Heart left ventricle (tissue), 16 donors: ENCODE measurements at regions not wholly inside any gene's neighbourhood (a gene's known extent, or its start where the extent isn't known, plus 50 kb on each side); places are given as distances from the start of the nearest gene placed in this dataset.
"Not testable (repeated sequence)": the region's sequence is repeated elsewhere in the genome, so short reads cannot be mapped to it uniquely, and the experiment has no call there.

Experiments used
- ATAC-seq, 4 donors: fragments of 200-7000 bp; cut with Tn5 transposase; one replicate each; pipeline ENCODE4 v1.9.1; 2020 to 2022; ENCODE audit warnings: moderate library complexity in 4 of 4, mild to moderate bottlenecking in 3 of 4, moderate number of reproducible peaks in 1 of 4
- DNase-seq, 5 donors: peaks; one replicate each; pipeline ENCODE4 v3.0.0-alpha.2; 2020
- H3K27ac ChIP-seq, 12 donors: fragments of 200-600 bp; sonication (generic) in 4 of 12; one replicate each; pipeline versions ENCODE4 v1.5.0 to v1.8.0; 2016 to 2022; ENCODE audit warnings: mild to moderate bottlenecking in 2 of 12
- H3K27me3 ChIP-seq, 9 donors: fragments of 200-600 bp; sonication (generic) in 2 of 9; one replicate each; pipeline versions ENCODE4 v1.5.1 to v1.8.0; 2016 to 2022; ENCODE audit warnings: mild to moderate bottlenecking in 3 of 9
- H3K36me3 ChIP-seq, 9 donors: fragments of 200-600 bp; sonication (generic) in 2 of 9; one replicate each; pipeline versions ENCODE4 v1.5.0 to v1.8.0; 2018 to 2022; ENCODE audit warnings: mild to moderate bottlenecking in 2 of 9
- H3K4me1 ChIP-seq, 12 donors: fragments of 200-600 bp; sonication (generic) in 4 of 12; one replicate each; pipeline versions ENCODE4 v1.5.0 to v1.8.0; 2016 to 2022; ENCODE audit warnings: mild to moderate bottlenecking in 3 of 12
- H3K4me3 ChIP-seq, 12 donors: fragments of 200-600 bp; sonication (generic) in 4 of 12; one replicate each; pipeline versions ENCODE4 v1.5.0 to v1.8.0; 2017 to 2022; ENCODE audit warnings: mild to moderate bottlenecking in 9 of 12, moderate library complexity in 4 of 12
- H3K9me3 ChIP-seq, 12 donors: fragments of 200-600 bp; sonication (generic) in 4 of 12; one replicate each; pipeline versions ENCODE4 v1.5.0 to v1.8.0; 2016 to 2022; ENCODE audit warnings: mild to moderate bottlenecking in 1 of 12
- POLR2A ChIP-seq, 2 donors: fragments of 450-650 bp; IDR thresholded peaks; one replicate each; pipeline ENCODE4 v1.6.1; 2017; ENCODE audit warnings: antibody characterized with exemption in 2 of 2, mild to moderate bottlenecking in 2 of 2, moderate library complexity in 2 of 2
- WGBS, 4 donors: extraction: QIAGEN DNeasy Blood & Tissue Kit in 2 of 4; methylation state at CpG; one replicate each; pipeline versions ENCODE4 v1.1.5 to v1.1.7; 2013 to 2018; 5-methylcytosine and 5-hydroxymethylcytosine counted together
- intact Hi-C, 10 donors: fragments of 100-400 bp; cut with DNase I; formaldehyde crosslinking; loops; one replicate each; pipeline versions ENCODE4 v1.11.1 to v1.14.2; 2022
- TF ChIP-seq, protein P1 (sequence below), 12 donors: fragments of 200-600 bp; sonication (generic) in 4 of 12; IDR thresholded peaks; one replicate each; pipeline versions ENCODE4 v1.5.0 to v1.8.0; 2018 to 2022; ENCODE audit warnings: antibody characterized with exemption in 12 of 12, mild to moderate bottlenecking in 5 of 12
- donor health status: ischemic (EF 13 %, LVEDD 7.1; RV severe dilation, severe dysfunction).
- donor health status: healthy with polysubstance abuse.
- donor health status: DM: no; HTN: yes; CAD: no.
- donor health status: DM: no; HTN: no; CAD: no.
- donor health status: ischemic (EF 25% LVEDD 6.9; RV normal size, moderate dysfunction).
- donor health status: ischemic (EF 25% LVEDD 5.7; RV mildly dilated, moderate dysfunction).
- donor health status: healthy.
- donor health status: DM: yes; HTN: yes; CAD: no.
- donor health status: ischemic (EF 35%, LVEDD 5.7; RV mildly dilated, moderate dysfunction).
- donor health status: nonischemic (EF 11% LVEDD 7.7; RV severe dilation, severe dysfunction).
- donor health status: DM: yes; HTN: yes; CAD: no.
- donor health status: PGD.
- donor health status: ischemic (EF 29% LVEDD 5.4; RV normal size, mild dysfunction).
- donor health status: nonischemic (EF 23%, LVEDD 6.1; RV moderate dilation, normal function).

DNA sequence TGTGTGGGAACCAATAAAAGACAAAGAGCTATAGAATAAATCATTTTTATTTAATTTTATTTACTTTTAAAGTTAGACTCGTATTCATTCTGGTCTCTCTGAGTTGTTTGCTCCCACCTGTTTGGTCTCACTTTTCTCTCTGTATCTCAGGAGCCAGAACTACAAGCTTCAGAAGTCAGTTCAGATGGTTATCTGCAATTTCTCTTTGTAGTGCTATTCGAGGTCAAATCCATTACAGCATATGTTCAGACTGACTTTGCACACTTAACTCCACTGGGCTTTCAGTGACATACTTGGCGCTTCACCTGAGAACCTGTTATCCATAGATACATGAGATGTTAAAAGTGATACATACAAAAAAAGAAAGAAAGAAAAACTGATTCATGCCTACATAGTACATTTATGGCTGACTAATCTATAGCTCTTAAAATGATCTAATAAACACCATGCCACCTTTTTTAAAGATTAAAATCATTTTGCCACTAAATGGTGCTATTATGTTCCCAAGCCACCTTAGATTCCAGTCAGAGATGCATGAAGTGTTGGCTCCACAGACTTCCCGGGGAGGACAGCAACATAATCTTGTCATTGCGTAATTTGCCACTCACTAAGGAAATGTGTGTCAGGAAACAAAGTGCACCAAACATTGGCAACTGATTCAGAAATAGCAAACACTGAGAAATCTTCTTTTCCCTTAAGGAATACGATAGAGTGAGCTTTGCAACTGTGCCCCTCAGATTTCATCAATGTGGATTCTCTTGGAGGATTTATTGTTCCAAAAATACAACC is 396.7 kb downstream of the HACE1 start:
- no peak overlapping the region for H3K4me3 ChIP-seq
- intact Hi-C loops = no loop called here
- H3K36me3 ChIP-seq = no peaks in the 10 kb centered on the region
- no peaks in the 10 kb centered on the region for H3K27me3 ChIP-seq
- TF ChIP-seq POLR2A (IDR thresholded peaks at IDR 0.05) = no peak
- TF ChIP-seq, protein P1, sequence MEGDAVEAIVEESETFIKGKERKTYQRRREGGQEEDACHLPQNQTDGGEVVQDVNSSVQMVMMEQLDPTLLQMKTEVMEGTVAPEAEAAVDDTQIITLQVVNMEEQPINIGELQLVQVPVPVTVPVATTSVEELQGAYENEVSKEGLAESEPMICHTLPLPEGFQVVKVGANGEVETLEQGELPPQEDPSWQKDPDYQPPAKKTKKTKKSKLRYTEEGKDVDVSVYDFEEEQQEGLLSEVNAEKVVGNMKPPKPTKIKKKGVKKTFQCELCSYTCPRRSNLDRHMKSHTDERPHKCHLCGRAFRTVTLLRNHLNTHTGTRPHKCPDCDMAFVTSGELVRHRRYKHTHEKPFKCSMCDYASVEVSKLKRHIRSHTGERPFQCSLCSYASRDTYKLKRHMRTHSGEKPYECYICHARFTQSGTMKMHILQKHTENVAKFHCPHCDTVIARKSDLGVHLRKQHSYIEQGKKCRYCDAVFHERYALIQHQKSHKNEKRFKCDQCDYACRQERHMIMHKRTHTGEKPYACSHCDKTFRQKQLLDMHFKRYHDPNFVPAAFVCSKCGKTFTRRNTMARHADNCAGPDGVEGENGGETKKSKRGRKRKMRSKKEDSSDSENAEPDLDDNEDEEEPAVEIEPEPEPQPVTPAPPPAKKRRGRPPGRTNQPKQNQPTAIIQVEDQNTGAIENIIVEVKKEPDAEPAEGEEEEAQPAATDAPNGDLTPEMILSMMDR (IDR thresholded peaks at IDR 0.05) = no peak
- no peak overlapping the region for H3K27ac ChIP-seq
- no peak for ATAC-seq
- 58 to 61% (median 60%) methylated on average over 6 of the region's 6 CpGs for WGBS, 4 donors
- no peaks in the 10 kb centered on the region for H3K4me1 ChIP-seq
- H3K9me3 ChIP-seq = no peaks in the 10 kb centered on the region
- no peak for DNase-seq

DNA sequence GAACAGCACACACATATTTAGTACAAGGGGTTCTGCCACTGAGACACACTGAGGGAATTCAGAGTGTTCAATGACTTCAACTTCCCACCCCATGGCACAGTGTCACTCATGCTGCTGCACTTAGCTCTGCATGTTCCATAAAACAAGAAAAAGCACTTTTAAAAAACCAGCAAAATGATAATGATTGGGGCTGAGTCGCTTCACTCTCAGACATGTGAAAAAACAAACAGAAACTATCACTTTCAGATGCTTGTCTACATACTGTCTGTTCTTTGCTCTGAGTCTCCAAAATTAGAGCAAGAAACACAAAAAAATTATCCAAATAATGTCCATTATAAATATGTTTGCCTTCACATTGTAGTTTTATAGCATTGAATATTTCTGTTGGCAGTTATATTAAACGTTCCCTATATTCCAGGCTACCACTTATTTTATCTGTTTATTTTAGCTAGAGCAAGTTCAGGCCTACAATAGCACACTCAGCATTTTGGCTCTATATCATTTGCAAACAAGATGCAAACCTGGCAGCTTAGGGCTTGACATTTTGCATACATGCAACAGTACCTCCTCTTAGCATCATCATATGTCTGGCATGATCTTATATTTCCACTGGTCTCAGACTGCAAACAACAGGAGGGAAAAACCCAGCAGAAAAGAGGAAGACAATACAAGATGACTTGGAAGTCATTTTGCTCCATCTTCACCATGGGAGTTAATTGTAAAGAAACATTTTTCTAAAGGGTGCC is 398.8 kb downstream of the HACE1 start:
- no peak for TF ChIP-seq POLR2A (IDR thresholded peaks at IDR 0.05)
- TF ChIP-seq, protein P1 (IDR thresholded peaks at IDR 0.05) = no peak

DNA sequence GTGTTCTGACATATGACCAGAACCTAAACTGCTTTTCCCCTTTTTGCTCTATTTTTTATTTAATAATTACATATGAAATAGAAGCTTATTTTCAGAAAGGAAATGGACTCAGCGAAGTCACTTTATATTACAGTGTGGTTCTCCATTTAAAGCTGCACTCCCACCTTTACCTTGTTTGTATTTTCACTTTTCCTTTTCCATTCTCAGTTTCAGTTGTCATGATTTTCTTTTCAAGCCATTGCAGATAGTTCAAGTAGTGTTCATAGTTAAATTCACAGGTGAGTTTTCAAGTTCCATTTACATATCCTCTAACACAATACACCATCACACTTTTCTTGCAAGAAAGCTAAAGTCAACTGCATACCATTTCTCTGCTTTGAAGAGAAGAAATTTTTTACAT is 400.2 kb downstream of the HACE1 start:
- 80 to 88% (median 85%) methylated on average over 1 of the region's 1 CpG for WGBS, 4 donors
- no peak for TF ChIP-seq POLR2A (IDR thresholded peaks at IDR 0.05)
- TF ChIP-seq, protein P1 (IDR thresholded peaks at IDR 0.05) = no peak

More for the DNA sequence above, 398.8 kb downstream of the HACE1 start:
- ATAC-seq (no peak), DNase-seq (no peak)
- Histone ChIP-seq H3K4me1 (no peaks in the 10 kb centered on the region), H3K4me3 (no peak overlapping the region), H3K9me3 (no peaks in the 10 kb centered on the region), H3K27ac (no peak overlapping the region), H3K27me3 (no peaks in the 10 kb centered on the region), H3K36me3 (no peaks in the 10 kb centered on the region)
- WGBS, 4 donors = 49 to 69% (median 67%) methylated on average over 2 of the region's 2 CpGs
- intact Hi-C loops = no loop called here

DNA sequence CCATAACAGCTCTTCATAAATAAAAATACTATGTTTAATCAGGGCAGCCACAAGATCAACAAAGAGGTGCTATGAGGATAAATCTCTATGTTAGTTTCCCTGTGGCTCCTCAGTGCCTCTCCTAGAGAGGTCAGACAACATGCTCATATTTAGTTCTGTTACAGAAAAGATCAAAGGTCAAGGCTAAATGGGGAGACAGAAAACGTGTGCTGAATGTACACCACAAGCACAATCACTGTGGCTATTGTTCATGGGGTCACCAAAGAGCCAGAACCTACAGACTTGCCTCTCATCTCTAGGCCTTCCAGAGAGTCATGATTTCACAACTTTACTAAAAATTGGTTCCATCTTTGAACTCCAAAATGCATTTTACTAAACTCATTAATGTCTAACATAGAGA is 409.8 kb downstream of the HACE1 start:
- Histone ChIP-seq H3K36me3 (no peaks in the 10 kb centered on the region), H3K4me3 (no peak overlapping the region), H3K27ac (no peak overlapping the region), H3K4me1 (no peaks in the 10 kb centered on the region), H3K27me3 (no peaks in the 10 kb centered on the region), H3K9me3 (no peaks in the 10 kb centered on the region)
- DNase-seq = no peak
- ATAC-seq = no peak
- TF ChIP-seq, protein P1 (IDR thresholded peaks at IDR 0.05) = no peak
- no peak for TF ChIP-seq POLR2A (IDR thresholded peaks at IDR 0.05)
- 14 to 27% (median 22%) methylated on average over 1 of the region's 1 CpG for WGBS, 4 donors
- intact Hi-C loops = no loop called here

More for the DNA sequence above, 400.2 kb downstream of the HACE1 start:
- no peaks in the 10 kb centered on the region for H3K4me1 ChIP-seq
- no peak overlapping the region for H3K4me3 ChIP-seq
- no peaks in the 10 kb centered on the region for H3K9me3 ChIP-seq
- H3K27ac ChIP-seq = no peak overlapping the region
- DNase-seq (no peak), ATAC-seq (no peak)
- no peaks in the 10 kb centered on the region for H3K36me3 ChIP-seq
- no peaks in the 10 kb centered on the region for H3K27me3 ChIP-seq
- intact Hi-C loops = no loop called here

DNA sequence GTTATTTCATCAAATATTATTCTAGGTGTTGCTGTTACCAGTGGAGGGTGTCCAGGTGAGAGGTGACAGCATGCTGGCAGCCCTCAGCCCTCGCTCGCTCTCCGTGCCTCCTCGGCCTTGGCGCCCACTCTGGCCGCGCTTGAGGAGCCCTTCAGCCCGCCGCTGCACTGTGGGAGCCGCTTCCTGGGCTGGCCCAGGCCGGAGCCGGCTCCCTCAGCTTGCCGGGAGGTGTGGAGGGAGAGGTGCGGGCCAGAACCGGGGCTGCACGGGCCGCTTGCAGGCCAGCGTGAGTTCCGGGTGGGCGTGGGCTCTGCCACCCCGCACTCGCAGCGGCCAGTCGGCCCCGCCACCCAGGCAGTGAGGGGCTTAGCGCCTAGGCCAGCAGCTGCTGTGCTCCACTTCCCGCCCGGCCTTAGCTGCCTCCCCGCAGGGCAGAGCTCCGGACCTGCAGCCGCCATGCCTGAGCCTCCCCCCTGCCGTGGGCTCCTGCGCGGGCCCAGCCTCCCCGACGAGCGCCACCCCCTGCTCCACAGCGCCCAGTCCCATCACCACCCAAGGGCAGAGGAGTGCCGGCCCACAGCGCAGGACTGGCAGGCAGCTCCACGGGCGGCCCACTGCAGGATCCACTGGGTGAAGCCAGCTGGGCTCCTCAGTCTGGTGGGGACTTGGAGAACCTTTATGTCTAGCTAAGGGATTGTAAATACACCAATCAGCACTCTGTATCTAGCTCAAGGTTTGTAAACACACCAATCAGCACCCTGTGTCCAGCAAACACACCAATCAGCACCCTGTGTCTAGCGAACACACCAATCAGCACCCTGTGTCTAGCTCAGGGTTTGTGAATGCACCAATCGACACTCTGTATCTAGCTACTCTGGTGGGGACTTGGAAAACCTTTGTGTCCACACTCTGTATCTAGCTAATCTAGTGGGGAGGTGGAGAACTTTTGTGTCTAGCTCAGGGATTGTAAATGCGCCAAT is 413.3 kb downstream of the HACE1 start:
- WGBS, 4 donors = 94 to 96% (median 94%) methylated on average over 17 to 45 of the region's 45 CpGs
- DNase-seq = peak in 1 of 5 donors; percentile 58
- H3K36me3 ChIP-seq, H3K27ac ChIP-seq, H3K4me1 ChIP-seq, intact Hi-C loops, H3K9me3 ChIP-seq, ATAC-seq, H3K4me3 ChIP-seq, H3K27me3 ChIP-seq: not testable (repeated sequence)
